Gastroesophageal sphincter (tissue), 3 donors: ENCODE measurements at regions not wholly inside any gene's neighbourhood (a gene's known extent, or its start where the extent isn't known, plus 50 kb on each side); places are given as distances from the start of the nearest gene placed in this dataset.

Source experiments
- EP300 ChIP-seq: sonication (generic); formaldehyde crosslinking; IDR thresholded peaks from one replicate; pipeline ENCODE4 v1.6.1; 2017; ENCODE audit warnings: antibody characterized with exemption, mild to moderate bottlenecking
- POLR2A ChIP-seq, 2 donors: fragments of 450-650 bp; IDR thresholded peaks; one replicate each; pipeline ENCODE4 v1.6.1; 2017; ENCODE audit warnings: antibody characterized with exemption in 2 of 2, mild to moderate bottlenecking in 2 of 2, moderate library complexity in 1 of 2
- POLR2AphosphoS5 ChIP-seq: sonication (generic); formaldehyde crosslinking; IDR thresholded peaks from one replicate; pipeline ENCODE4 v1.6.1; 2017; ENCODE audit warnings: antibody characterized with exemption
- TF ChIP-seq, protein P1 (sequence below), 4 experiments: fragments of 200-600 bp in 2 of 4; fragments of 450-650 bp in 2 of 4; sonication (generic) in 1 of 4; IDR thresholded peaks; one replicate each; pipeline ENCODE4 v1.5.1; 2017 to 2019; ENCODE audit warnings: antibody characterized with exemption in 4 of 4, mild to moderate bottlenecking in 2 of 4, moderate library complexity in 2 of 4

DNA sequence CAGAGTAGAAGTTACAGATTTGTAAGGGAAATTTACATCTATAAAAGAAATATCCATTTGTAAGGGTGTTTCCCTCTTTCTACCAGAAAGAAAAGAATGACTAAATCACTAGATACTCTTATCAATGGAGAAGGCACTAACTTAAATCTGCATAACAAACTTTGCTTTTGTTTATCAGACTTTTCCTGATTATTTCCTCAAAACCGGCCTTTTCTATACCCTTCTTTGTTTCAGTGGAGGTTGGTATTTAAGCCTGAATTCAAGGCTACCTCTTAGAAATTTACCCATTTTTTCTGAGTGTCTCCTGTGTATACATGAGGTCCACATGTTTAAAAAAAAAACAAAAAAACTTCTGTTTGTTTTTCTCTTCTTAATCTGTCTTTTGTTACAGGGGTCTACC lies 80.4 kb upstream of the GRPR start:
- TF ChIP-seq EP300 (no peak), POLR2A (IDR thresholded peaks at IDR 0.05) (no peak), POLR2AphosphoS5 (no peak)
- TF ChIP-seq, protein P1, sequence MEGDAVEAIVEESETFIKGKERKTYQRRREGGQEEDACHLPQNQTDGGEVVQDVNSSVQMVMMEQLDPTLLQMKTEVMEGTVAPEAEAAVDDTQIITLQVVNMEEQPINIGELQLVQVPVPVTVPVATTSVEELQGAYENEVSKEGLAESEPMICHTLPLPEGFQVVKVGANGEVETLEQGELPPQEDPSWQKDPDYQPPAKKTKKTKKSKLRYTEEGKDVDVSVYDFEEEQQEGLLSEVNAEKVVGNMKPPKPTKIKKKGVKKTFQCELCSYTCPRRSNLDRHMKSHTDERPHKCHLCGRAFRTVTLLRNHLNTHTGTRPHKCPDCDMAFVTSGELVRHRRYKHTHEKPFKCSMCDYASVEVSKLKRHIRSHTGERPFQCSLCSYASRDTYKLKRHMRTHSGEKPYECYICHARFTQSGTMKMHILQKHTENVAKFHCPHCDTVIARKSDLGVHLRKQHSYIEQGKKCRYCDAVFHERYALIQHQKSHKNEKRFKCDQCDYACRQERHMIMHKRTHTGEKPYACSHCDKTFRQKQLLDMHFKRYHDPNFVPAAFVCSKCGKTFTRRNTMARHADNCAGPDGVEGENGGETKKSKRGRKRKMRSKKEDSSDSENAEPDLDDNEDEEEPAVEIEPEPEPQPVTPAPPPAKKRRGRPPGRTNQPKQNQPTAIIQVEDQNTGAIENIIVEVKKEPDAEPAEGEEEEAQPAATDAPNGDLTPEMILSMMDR (IDR thresholded peaks at IDR 0.05) = no peak
